ENCODE measurements at regions not wholly inside any gene's neighbourhood (a gene's known extent, or its start where the extent isn't known, plus 50 kb on each side); places are given as distances from the start of the nearest gene placed in this dataset.

- no peak overlapping the region for H3K4me3 ChIP-seq
- H3K27ac ChIP-seq = no peak overlapping the region
- no peak for DNase-seq
- H3K27me3 ChIP-seq = no peaks in the 10 kb centered on the region
- no peak for TF ChIP-seq CTCF (IDR thresholded peaks at IDR 0.05)
- intact Hi-C loops (cut with DNase I; ENCODE audit: low total_unique reads) = no loop called here
- peaks cover 0 to 27% (median 0%) of the 10 kb centered on the region in 4 donors for H3K4me1 ChIP-seq
- no peaks in the 10 kb centered on the region for H3K36me3 ChIP-seq
- H3K9me3 ChIP-seq = peaks cover 0 to 15% (median 4%) of the 10 kb centered on the region in 3 donors
These were observed 1102.8 kb upstream of the INTU start for GRCh38 chr4:126529997-126530396.

GRCh38 chr4:126530996-126531585 is 1101.7 kb upstream of the INTU start:
- no peak for DNase-seq
- no peak for TF ChIP-seq CTCF (IDR thresholded peaks at IDR 0.05)
- Histone ChIP-seq H3K4me1 (peaks cover 0 to 27% (median 0%) of the 10 kb centered on the region in 4 donors), H3K27ac (peak overlapping the region; percentile 36 to 37), H3K4me3 (no peak overlapping the region), H3K9me3 (peaks cover 0 to 7% (median 0%) of the 10 kb centered on the region in 3 donors), H3K36me3 (no peaks in the 10 kb centered on the region), H3K27me3 (no peaks in the 10 kb centered on the region)
- intact Hi-C loops (cut with DNase I; ENCODE audit: low total_unique reads) = no loop called here

- Histone ChIP-seq H3K27ac (no peak overlapping the region), H3K9me3 (no peaks in the 10 kb centered on the region), H3K4me1 (peaks cover 0 to 27% (median 0%) of the 10 kb centered on the region in 4 donors), H3K36me3 (no peaks in the 10 kb centered on the region), H3K4me3 (no peak overlapping the region), H3K27me3 (no peaks in the 10 kb centered on the region)
- DNase-seq = no peak
- intact Hi-C loops (cut with DNase I; ENCODE audit: low total_unique reads) = no loop called here
- TF ChIP-seq CTCF (IDR thresholded peaks at IDR 0.05) = no peak
These were observed 1100.2 kb upstream of the INTU start for GRCh38 chr4:126532527-126532926.

DNA sequence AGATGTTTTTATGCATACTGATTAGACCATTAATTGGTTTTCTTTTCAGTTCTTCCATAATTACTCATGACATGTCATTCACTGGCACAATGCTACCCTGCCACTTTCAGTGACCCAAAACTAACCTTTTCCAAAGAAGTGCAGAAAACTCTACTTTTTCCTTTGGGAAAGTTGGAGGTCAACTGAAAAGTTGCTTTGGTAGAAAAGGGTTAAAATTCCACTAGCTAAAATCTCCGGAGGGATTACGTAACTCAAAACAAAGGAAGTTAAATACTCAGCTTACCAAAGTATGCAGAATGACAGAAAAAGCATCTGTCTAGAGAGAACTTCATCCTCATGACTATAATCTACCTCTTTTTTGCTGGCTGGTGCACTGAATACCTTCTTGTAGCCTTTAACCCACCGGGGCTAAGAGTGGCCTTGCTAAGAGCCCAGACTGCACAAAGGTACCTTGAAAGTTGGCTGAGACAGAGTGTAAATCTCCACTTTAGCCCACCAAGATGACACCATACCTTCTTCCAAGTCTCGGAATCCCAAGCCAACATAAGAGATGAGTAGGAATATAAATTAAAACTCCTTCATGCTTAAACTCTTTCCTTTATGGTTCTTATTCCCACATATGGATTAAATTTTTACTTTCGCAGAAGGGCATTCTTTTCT is 1099.5 kb upstream of the INTU start:
- H3K36me3 ChIP-seq = no peaks in the 10 kb centered on the region
- H3K27me3 ChIP-seq = no peaks in the 10 kb centered on the region
- no peak for TF ChIP-seq CTCF (IDR thresholded peaks at IDR 0.05)
- intact Hi-C loops (cut with DNase I; ENCODE audit: low total_unique reads) = no loop called here
- no peak for DNase-seq
- no peak overlapping the region for H3K4me3 ChIP-seq
- H3K4me1 ChIP-seq = peaks cover 0 to 27% (median 0%) of the 10 kb centered on the region in 4 donors
- H3K9me3 ChIP-seq = no peaks in the 10 kb centered on the region
- H3K27ac ChIP-seq = no peak overlapping the region

- TF ChIP-seq CTCF (IDR thresholded peaks at IDR 0.05) = no peak
- Histone ChIP-seq H3K27me3 (no peaks in the 10 kb centered on the region), H3K4me3 (no peak overlapping the region), H3K36me3 (no peaks in the 10 kb centered on the region), H3K9me3 (no peaks in the 10 kb centered on the region), H3K27ac (no peak overlapping the region), H3K4me1 (peaks cover 0 to 17% (median 0%) of the 10 kb centered on the region in 4 donors)
- DNase-seq = no peak
- intact Hi-C loops (cut with DNase I; ENCODE audit: low total_unique reads) = no loop called here
These were observed 1093.0 kb upstream of the INTU start for GRCh38 chr4:126539771-126540170.
